GM12864 (cell line): ENCODE measurements at regions not wholly inside any gene's neighbourhood (a gene's known extent, or its start where the extent isn't known, plus 50 kb on each side); places are given as distances from the start of the nearest gene placed in this dataset.

Experiments
- DNase-seq: peaks from one replicate; pipeline ENCODE4 v3.0.0-alpha.2; 2011; ENCODE audit warnings: low read depth
- H3K4me3 ChIP-seq: 2 replicates; pipeline ENCODE4 v1.5.1; 2011; ENCODE audit warnings: mild to moderate bottlenecking, low read depth, low read length, control low read depth
- CTCF ChIP-seq: IDR thresholded peaks from 2 replicates; pipeline ENCODE4 v1.5.1; 2011; ENCODE audit warnings: low read depth, mild to moderate bottlenecking, moderate library complexity, low read length, control low read depth, inconsistent platforms; ENCODE audit errors: missing control alignments

DNA sequence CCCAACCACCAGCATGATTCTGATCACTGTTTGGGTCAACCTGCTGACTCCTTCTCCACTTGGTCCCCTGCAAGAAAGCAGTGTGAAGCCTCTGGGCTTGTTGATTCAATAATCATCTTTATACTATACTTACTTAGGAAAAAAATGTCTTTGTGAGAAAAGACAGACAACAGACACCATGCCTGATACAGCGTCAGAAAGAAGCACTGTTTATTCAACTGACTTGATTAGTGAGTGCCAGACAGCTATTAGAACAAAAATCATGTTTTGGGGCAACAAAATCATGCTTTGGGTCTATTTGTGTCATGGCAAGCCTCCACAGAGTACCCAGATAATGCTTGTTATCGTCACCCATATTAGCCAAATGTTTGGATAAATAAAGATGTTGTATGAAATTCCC lies 58.7 kb upstream of the ATL2 start:
- no peak for DNase-seq
- H3K4me3 ChIP-seq, result no peak overlapping the region

GRCh38 chr2:38434595-38434994 lies 57.5 kb upstream of the ATL2 start:
- no peak for DNase-seq
- no peak overlapping the region for H3K4me3 ChIP-seq
- TF ChIP-seq CTCF, result no peak

More for the DNA sequence above, 58.7 kb upstream of the ATL2 start:
- no peak for TF ChIP-seq CTCF

DNA sequence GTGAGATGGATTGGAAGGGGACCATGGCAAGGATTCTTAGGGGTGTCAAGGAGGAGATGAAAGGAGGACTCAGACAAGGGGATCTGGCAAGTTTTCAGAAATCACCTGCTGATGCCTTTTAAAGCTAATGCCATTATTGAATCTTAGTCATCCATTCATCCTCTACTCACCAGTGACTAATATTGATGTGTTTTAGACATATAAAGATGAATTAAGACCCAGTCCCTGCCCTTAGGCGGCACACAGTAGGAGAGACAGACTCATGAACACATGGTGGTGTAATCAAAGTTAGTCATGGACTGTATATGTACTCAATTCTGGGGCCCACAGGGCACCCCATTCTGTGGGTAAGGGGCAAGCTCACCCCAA lies 56.5 kb upstream of the ATL2 start:
- no peak for TF ChIP-seq CTCF
- DNase-seq, result no peak
- H3K4me3 ChIP-seq, result no peak overlapping the region

DNA sequence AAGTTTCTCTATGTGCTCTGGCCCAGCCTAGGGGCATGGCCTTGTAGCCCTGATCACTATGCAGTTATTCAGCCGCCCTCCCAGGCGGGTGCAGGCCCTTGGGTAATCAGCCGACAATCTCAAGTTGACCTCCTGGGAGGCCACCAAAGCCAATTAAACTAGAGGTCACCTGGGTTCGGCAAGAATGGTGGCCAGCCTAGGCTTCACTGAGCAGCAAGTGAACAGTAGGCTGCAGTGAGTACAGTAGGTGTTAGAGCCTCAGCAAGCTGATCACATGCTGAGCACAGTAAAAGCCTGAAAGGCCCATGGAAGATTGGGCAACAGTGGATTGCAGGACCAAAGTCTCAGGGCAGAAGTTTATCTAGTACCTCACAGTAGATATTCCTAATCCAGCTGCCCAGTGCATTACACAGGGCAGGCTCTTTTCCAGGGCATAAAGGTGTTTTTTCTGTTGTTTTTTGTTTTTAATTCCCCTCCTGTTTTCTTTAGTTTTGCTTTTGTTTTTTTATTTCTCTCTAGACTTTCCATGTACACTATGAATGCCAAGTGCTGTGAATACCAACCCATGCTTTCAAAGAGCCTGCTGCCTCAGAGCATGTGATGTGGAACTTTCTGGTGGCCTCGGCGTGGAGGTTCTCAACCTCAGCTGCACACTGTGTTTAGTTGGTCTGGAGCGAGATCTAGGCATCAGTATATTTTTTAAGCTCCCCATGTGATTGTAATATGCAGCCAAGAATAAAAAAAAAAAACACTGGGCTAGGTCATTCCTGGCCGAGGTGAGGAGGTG lies 55.9 kb upstream of the ATL2 start:
- DNase-seq, result no peak
- TF ChIP-seq CTCF, result no peak

GRCh38 chr2:38430597-38431207 lies 53.6 kb upstream of the ATL2 start:
- no peak for DNase-seq
- no peak overlapping the region for H3K4me3 ChIP-seq
- TF ChIP-seq CTCF, result no peak

More for the DNA sequence above, 55.9 kb upstream of the ATL2 start:
- no peak overlapping the region for H3K4me3 ChIP-seq

DNA sequence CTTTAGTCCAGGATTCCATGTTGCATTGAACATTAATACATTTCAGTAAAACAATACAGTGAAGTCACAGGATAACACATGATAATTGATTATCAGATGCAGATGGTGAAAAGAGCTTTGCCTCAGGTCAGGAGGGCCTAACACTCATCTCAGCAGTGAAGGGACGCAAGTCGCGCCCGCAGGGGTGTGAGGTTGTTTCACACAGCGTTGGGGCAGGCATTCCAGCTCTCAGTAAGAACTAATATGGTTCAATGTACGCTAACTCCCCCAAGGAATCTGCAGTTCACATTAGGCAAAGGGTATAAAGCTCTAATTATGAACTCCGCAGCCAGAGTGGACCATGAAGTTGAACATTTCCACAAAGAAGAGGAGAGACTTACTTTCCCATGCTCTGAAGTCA lies 53.1 kb upstream of the ATL2 start:
- no peak overlapping the region for H3K4me3 ChIP-seq
- no peak for TF ChIP-seq CTCF
- no peak for DNase-seq

- DNase-seq, result no peak
- H3K4me3 ChIP-seq, result no peak overlapping the region
- no peak for TF ChIP-seq CTCF
Measured at GRCh38 chr2:38427936-38428335, 50.9 kb upstream of the ATL2 start.
